Choroid plexus epithelial cell (primary cell): ENCODE measurements at regions not wholly inside any gene's neighbourhood (a gene's known extent, or its start where the extent isn't known, plus 50 kb on each side); places are given as distances from the start of the nearest gene placed in this dataset.
A peak's percentile ranks its signal among the peaks of the same experiment; 100 is the strongest.

ENCODE experiments used
- DNase-seq: peaks from one replicate; pipeline ENCODE4 v3.0.0-alpha.2; 2010; ENCODE audit warnings: low read depth
- H3K4me3 ChIP-seq: 2 replicates; pipeline ENCODE4 v1.5.1; 2011; ENCODE audit warnings: low read depth, mild to moderate bottlenecking, control low read depth, low read length, moderate library complexity
- CTCF ChIP-seq: conservative IDR thresholded peaks from 2 replicates; pipeline ENCODE4 v1.5.1; 2011; ENCODE audit warnings: low read depth, mild to moderate bottlenecking, control low read depth, inconsistent platforms, low read length, moderate library complexity

- no peak for TF ChIP-seq CTCF
- no peak overlapping the region for H3K4me3 ChIP-seq
Observed at GRCh38 chr2:158009399-158009798, 92.3 kb upstream of the UPP2 start.

GRCh38 chr2:158006961-158007719 is 94.5 kb upstream of the UPP2 start:
- TF ChIP-seq CTCF: peak; percentile 15
- DNase-seq: peak; percentile 5
- H3K4me3 ChIP-seq: no peak overlapping the region

More at GRCh38 chr2:158009399-158009798, 92.3 kb upstream of the UPP2 start:
- DNase-seq: peak; percentile 27

- DNase-seq: no peak
- H3K4me3 ChIP-seq: no peak overlapping the region
- TF ChIP-seq CTCF: no peak
Observed at GRCh38 chr2:158004126-158004764, 97.4 kb upstream of the UPP2 start.

GRCh38 chr2:158002079-158002478 is 99.6 kb upstream of the UPP2 start:
- no peak for DNase-seq
- H3K4me3 ChIP-seq: no peak overlapping the region
- no peak for TF ChIP-seq CTCF

- DNase-seq: no peak
- H3K4me3 ChIP-seq: no peak overlapping the region
- no peak for TF ChIP-seq CTCF
Observed at GRCh38 chr2:157996799-157997198, 104.9 kb upstream of the UPP2 start.

GRCh38 chr2:157995117-157995516 is 106.6 kb upstream of the UPP2 start:
- H3K4me3 ChIP-seq: no peak overlapping the region
- no peak for DNase-seq
- no peak for TF ChIP-seq CTCF

- DNase-seq: no peak
- no peak for TF ChIP-seq CTCF
- H3K4me3 ChIP-seq: no peak overlapping the region
Observed at GRCh38 chr2:157991932-157992331, 109.7 kb upstream of the UPP2 start.
